ENCODE measurements at regions not wholly inside any gene's neighbourhood (a gene's known extent, or its start where the extent isn't known, plus 50 kb on each side); places are given as distances from the start of the nearest gene placed in this dataset.

DNA sequence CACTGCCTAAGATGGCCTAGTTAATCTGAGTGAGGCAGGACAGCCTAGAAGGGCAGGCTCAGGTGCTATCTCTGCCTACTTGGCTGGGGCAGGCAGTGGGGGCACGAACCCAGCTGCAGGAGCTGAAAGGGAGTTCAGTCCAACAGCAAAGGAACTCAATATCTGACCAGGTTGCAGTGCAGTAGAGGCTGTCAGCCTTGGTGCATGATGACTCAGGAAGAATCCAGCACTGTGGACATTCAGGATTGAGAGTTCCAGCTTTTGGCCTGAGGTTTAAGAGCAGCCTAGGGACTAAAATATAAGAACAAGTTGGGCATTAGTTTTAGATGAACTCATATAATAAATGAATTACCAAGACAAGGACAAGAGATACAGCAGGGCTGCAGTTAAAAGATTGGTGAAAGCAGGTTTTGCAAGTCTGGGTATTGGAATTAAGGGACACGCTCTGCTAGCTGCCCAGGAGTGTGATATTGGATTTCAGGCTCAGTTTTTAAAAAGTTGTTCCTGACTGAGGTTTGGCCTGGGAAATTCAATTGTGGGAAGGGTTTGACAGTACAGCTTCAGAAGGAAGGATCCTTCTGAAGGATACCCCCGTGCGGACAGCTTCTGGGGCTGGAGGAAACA is 64.7 kb upstream of the ATG10 start:
- Mint-ChIP-seq H3K9me3 (ENCODE audit: low read depth, unreplicated experiment) (no peaks in the 10 kb centered on the region), H3K36me3 (ENCODE audit: insufficient read depth, unreplicated experiment) (no peaks in the 10 kb centered on the region), H3K27me3 (ENCODE audit: unreplicated experiment) (no peaks in the 10 kb centered on the region), H3K4me1 (ENCODE audit: low read depth, unreplicated experiment) (no peaks in the 10 kb centered on the region), H3K27ac (ENCODE audit: unreplicated experiment) (no peak overlapping the region), H3K4me3 (ENCODE audit: low read depth, unreplicated experiment) (no peak overlapping the region)
- CTCF ChIA-PET, result no interaction called here
- no peak for DNase-seq
- BruUV-seq (replicated peaks), result no TSS peak
- TF ChIP-seq, protein P1, sequence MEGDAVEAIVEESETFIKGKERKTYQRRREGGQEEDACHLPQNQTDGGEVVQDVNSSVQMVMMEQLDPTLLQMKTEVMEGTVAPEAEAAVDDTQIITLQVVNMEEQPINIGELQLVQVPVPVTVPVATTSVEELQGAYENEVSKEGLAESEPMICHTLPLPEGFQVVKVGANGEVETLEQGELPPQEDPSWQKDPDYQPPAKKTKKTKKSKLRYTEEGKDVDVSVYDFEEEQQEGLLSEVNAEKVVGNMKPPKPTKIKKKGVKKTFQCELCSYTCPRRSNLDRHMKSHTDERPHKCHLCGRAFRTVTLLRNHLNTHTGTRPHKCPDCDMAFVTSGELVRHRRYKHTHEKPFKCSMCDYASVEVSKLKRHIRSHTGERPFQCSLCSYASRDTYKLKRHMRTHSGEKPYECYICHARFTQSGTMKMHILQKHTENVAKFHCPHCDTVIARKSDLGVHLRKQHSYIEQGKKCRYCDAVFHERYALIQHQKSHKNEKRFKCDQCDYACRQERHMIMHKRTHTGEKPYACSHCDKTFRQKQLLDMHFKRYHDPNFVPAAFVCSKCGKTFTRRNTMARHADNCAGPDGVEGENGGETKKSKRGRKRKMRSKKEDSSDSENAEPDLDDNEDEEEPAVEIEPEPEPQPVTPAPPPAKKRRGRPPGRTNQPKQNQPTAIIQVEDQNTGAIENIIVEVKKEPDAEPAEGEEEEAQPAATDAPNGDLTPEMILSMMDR (IDR thresholded peaks at IDR 0.05; ENCODE audit: unreplicated experiment), result no peak
- intact Hi-C loops (cut with micrococcal nuclease; ENCODE audit: unreplicated experiment), result no loop called here

DNA sequence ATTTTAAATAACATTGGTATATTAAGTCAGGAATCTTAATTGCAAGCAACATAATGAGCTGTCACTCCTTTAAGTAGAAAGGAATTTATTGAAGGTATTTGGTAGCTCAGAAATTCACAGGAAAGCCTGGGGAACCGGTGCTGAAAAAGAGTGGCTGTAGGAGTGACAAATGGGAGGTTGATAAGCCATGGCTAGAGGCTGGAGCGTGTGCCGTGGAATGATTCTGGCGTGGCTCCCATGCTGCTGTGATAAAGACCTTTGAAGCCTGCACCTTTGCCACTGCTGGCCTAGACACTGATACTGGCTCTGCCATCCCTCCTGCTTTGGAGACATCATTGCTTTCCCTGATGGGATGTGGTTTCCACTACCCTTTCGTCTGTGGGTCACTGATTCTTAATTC is 65.7 kb upstream of the ATG10 start:
- no TSS peak for BruUV-seq (replicated peaks)
- TF ChIP-seq, protein P1 (IDR thresholded peaks at IDR 0.05; ENCODE audit: unreplicated experiment), result no peak
- no peak overlapping the region for H3K27ac Mint-ChIP-seq (ENCODE audit: unreplicated experiment)
- CTCF ChIA-PET, result no interaction called here
- no peak overlapping the region for H3K4me3 Mint-ChIP-seq (ENCODE audit: low read depth, unreplicated experiment)
- no peaks in the 10 kb centered on the region for H3K4me1 Mint-ChIP-seq (ENCODE audit: low read depth, unreplicated experiment)
- H3K36me3 Mint-ChIP-seq (ENCODE audit: insufficient read depth, unreplicated experiment), result no peaks in the 10 kb centered on the region
- no peak for DNase-seq
- H3K9me3 Mint-ChIP-seq (ENCODE audit: low read depth, unreplicated experiment), result peaks cover 7% of the 10 kb centered on the region
- intact Hi-C loops (cut with micrococcal nuclease; ENCODE audit: unreplicated experiment), result no loop called here
- no peaks in the 10 kb centered on the region for H3K27me3 Mint-ChIP-seq (ENCODE audit: unreplicated experiment)

DNA sequence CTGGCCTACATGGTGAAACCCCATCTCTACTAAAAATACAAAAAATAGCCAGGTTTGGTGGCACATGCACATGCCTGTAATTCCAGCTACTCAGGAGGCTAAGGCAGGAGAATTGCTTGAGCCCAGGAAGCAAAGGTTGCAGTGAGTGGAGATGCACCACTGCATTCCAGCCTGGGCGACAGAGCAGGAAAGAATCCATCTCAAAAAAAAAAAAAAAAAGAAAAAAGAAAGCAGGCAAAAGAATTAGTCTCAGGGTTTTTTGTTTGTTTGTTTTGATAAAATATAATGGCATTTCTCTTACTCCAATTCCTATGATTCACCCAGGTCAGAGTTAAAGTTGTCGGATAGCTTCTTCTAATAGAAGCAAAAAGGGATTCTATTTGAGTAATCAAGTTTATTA is 67.0 kb upstream of the ATG10 start:
- intact Hi-C loops (cut with micrococcal nuclease; ENCODE audit: unreplicated experiment), result no loop called here
- Mint-ChIP-seq H3K4me3 (ENCODE audit: low read depth, unreplicated experiment) (no peak overlapping the region), H3K9me3 (ENCODE audit: low read depth, unreplicated experiment) (peaks cover 7% of the 10 kb centered on the region), H3K27ac (ENCODE audit: unreplicated experiment) (no peak overlapping the region), H3K36me3 (ENCODE audit: insufficient read depth, unreplicated experiment) (no peaks in the 10 kb centered on the region), H3K27me3 (ENCODE audit: unreplicated experiment) (no peaks in the 10 kb centered on the region), H3K4me1 (ENCODE audit: low read depth, unreplicated experiment) (no peaks in the 10 kb centered on the region)
- no TSS peak for BruUV-seq (replicated peaks)
- CTCF ChIA-PET, result no interaction called here
- DNase-seq, result no peak
- TF ChIP-seq, protein P1 (IDR thresholded peaks at IDR 0.05; ENCODE audit: unreplicated experiment), result no peak

DNA sequence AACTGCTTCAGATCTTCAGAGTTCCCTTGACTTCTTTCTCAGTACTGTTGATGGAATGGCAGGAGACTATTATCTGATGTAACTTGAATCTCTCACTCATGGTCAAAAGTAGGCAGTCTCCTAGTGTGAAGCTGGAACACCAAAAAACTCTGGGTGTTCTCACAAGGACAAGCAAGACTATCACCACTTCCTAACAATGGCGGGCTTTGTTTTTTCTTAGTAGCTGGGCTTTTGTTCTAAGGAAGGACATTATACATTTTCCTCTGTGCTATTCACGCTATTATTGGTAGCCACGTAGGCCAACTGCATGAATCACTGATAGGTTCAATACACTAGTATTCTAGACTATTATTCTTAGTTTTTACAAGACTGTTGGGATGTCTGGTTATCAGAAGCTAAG is 67.7 kb upstream of the ATG10 start:
- CTCF ChIA-PET, result no interaction called here
- TF ChIP-seq, protein P1 (IDR thresholded peaks at IDR 0.05; ENCODE audit: unreplicated experiment), result no peak
- H3K27me3 Mint-ChIP-seq (ENCODE audit: unreplicated experiment), result no peaks in the 10 kb centered on the region
- H3K27ac Mint-ChIP-seq (ENCODE audit: unreplicated experiment), result no peak overlapping the region
- H3K4me3 Mint-ChIP-seq (ENCODE audit: low read depth, unreplicated experiment), result no peak overlapping the region
- intact Hi-C loops (cut with micrococcal nuclease; ENCODE audit: unreplicated experiment), result no loop called here
- DNase-seq, result no peak
- no peaks in the 10 kb centered on the region for H3K4me1 Mint-ChIP-seq (ENCODE audit: low read depth, unreplicated experiment)
- no peaks in the 10 kb centered on the region for H3K36me3 Mint-ChIP-seq (ENCODE audit: insufficient read depth, unreplicated experiment)
- no TSS peak for BruUV-seq (replicated peaks)
- H3K9me3 Mint-ChIP-seq (ENCODE audit: low read depth, unreplicated experiment), result peaks cover 7% of the 10 kb centered on the region

All from Calu3 (cell line).